ENCODE measurements at regions not wholly inside any gene's neighbourhood (a gene's known extent, or its start where the extent isn't known, plus 50 kb on each side); places are given as distances from the start of the nearest gene placed in this dataset.
"Not testable (repeated sequence)": the region's sequence is repeated elsewhere in the genome, so short reads cannot be mapped to it uniquely, and the experiment has no call there.

DNA sequence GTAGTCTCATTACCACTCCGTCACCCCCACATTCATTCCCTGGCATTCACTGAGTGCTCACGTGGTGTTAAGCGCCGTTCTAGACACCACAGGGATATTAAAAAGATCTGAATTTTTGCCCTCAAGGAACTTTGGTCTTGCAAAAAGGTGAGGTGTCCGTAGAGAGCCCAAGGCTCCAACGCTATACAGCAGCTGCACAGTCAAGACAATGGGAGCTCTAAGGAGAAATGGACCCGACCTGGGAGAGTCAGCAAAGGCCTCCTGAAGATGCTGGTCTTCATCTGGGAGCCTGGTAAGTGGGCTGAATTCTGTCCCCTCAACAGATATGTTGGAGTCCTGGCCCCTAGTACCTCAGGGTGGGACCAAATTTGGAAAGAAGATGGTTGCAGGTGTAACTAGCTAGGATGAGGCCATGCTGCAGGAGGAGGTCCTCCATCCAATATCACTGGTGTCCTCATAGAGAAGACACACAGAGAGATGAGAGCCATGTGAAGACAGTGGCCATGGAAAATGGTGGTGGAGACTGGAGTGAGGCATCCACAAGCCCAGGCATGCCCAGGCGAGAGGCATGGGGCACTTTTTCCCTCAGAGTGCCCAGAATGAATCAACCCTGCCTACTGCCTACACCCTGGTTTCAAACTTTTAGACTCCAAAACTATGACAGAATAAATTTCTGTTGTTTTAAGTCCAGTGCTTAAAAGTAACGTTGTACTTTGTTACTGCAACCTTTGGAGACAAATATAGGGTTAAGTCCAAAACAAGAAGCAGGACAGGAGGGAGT lies 247.3 kb downstream of the TTC32 start:
- no peak for DNase-seq (ENCODE audit: low spot score)

DNA sequence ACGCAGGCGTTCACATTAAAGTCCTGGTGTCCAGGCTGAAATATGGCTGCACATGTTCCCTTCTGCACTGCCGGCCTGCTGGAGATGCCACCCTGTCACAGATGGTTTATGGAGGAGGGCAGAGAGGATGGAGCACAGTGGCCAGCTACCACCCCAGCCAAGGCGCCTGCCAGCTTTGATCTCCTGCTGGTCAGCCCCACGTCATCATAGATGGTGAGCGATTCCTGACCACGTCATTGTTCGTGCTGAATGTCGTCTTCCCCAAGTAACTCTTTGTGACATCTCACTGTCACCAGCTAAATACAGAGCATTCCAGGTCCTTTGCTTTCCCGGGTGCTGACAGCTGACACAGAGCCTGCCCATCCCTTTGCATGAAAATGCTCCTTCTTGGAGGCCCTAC lies 248.3 kb downstream of the TTC32 start:
- no peak for DNase-seq (ENCODE audit: low spot score)

DNA sequence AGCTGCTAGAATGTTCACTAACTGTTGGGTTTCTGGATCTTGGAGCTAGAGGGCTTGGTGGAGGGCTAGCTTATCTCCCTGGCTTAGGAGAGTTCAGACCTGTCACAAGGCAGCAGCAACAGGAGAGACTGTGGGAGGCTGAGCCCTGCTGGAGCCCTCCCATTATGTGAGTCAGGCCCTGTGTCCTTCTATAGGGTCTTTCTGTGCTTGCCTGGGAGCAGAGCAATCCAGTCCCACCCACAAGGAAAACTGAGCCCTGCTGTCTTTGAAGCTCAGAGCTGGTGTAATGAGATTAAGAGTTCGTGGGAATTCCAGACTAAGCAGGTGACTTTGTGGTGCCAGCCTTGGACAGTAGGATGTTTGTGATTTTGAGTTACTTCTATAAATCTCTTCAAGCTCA lies 249.0 kb downstream of the TTC32 start:
- DNase-seq (ENCODE audit: low spot score): no peak

DNA sequence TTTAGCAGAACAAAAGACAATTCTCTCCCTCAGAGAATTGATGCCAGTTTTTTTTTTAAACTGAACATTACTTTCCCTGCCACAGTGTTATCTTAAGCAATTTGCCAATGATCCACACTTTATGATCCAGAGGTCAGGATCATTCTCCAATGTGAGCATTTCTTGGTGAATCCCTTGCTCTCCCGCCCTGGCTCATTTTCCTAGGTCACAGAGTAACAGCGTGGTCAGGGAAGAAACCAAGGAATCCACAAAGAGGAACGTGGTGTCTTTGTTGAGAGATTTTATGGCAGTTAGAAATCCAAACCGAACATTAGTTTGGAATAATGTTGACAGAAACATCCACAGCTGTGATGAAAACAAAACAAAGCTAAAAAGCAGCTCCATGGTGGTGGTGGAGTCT lies 250.3 kb downstream of the TTC32 start:
- DNase-seq (ENCODE audit: low spot score): no peak

DNA sequence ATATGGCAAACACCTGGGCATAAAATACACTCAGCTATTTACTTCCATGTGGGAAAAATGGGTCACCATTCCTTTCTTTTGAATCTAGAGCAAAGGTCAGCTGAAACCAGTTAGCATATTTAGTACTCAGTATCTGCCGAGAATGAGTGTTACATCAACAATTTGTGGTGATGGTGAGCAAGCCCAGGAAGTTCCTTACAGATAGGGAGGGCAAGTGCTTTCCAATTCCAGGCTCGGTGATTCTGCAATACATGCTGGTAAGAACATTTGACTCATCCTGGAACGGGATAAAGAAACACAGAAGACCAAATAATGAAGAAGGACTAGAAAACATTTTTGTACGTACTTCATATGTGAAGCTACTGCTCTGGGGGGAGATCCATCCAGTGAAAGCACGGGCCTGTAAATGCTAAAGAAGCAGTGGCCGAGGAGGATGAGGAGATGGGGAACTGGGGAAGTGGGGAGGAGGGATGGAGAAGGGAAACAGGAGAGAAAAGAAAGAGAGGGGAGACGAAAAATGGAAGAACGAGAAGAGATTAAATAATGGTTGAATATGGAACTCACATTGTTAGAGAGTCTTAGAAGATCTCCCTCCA lies 251.9 kb downstream of the TTC32 start:
- no peak for DNase-seq (ENCODE audit: low spot score)

DNA sequence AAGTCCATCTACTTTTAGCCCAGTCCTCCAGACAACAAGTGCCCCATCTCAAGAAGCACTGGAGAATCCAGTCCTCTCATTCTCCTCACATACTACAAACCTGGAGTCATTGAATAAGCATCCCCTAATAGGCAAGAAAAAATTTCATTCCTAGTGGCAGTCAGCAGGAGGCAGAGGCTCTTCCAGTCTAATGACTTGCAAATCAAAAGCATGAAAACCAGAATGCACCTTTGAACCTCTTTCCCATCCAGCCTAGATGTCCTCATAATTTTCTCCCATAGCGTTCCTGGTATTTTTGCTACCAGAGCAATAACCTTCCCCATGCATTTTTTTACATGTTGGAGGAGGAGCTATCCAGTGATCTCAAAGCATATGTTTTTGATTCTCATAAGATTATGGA lies 252.6 kb downstream of the TTC32 start:
- DNase-seq (ENCODE audit: low spot score): no peak

DNA sequence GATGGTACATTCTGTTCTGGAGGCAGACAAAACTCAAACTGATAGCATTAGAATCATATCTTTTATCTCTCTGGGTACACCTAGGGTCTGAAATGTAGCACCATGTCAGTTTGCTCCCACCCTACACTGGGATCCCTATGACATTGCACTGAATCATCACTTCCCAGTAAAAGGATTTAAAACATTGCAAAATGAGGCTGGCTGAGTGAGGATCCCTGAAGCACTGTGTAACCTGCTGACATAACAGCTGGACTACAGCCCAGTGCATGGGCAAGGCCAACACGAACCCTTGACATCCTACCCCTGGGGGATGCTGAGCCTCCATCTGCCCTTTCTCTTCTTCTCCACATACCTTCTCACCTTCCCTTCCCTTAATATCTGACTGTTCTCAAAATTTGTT lies 253.2 kb downstream of the TTC32 start:
- DNase-seq (ENCODE audit: low spot score): no peak

DNA sequence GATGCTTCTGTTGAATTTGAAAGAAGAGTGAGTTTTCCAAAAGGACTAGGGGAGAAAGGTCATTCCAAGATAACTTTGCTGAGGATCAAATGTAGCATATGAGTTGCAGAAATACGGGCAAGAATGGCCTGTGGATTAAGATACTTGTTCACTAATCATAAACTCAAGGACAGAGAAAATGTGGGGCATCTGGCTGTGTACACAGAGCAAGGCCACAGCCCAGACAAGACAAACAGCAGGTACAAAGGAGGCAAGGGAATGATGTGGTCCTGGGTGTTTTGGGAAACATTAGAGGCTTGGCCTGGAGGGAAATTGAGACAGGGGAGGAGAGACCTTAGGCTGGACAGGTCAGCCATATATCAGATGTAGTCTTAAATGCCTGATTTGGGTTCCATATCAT lies 254.8 kb downstream of the TTC32 start:
- no peak for DNase-seq (ENCODE audit: low spot score)

DNA sequence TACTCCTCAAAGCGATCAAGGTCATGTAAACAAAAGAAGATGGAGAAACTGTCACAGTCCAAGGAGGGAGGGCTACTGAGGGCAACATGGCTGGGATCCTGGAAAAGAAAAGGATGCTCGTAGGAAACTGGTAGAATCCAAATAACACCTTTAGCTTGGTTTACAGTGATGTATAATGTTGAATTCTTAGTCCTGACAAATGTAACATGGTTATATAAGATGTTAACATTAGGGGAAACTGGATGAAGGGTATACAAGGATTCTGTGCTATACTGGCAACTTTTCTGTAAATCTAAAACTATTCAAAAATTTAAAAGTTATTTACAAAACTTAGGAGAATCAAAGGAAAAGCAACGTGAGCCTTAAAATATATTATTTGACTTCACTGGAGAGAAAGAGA lies 257.0 kb downstream of the TTC32 start:
- DNase-seq (ENCODE audit: low spot score): no peak

DNA sequence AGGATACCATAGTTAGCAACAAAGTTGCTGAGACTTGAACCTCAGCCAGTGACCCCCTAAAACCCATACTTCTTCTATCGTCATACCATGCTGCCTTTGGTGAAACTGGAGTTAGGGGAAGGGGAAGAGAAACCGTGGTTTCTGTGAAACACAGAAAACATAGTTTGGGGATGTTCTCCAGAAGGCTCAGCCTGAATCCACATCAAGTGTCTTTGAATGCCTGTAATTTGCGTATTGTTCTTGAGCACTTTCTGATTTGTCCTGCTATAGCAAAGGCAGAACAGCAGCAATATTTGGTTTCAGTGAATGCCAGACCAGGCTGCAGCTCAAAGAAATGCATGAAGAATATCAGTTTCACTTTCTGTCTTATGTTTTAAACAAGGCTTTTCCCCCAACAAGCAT lies 258.7 kb downstream of the TTC32 start:
- DNase-seq (ENCODE audit: low spot score): no peak

DNA sequence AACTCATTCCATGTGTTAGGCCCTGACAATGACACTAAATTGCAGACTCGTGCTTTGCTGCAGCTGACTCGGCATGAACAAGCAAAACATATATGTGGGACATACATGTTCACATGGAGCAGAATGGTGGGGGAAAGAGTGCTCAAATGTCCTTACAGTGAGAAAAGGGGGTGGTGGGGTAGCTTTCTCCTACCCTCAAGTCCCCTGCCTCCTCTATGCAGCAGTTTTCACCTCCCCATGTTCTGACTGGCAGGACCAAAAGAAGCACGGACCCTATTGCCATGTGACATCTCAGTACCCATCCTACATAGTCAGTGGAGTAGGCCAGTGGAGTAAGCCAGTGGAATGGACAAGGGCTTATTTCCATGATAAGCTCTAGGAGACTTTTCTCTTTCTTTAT lies 259.3 kb downstream of the TTC32 start:
- DNase-seq (ENCODE audit: low spot score): no peak

DNA sequence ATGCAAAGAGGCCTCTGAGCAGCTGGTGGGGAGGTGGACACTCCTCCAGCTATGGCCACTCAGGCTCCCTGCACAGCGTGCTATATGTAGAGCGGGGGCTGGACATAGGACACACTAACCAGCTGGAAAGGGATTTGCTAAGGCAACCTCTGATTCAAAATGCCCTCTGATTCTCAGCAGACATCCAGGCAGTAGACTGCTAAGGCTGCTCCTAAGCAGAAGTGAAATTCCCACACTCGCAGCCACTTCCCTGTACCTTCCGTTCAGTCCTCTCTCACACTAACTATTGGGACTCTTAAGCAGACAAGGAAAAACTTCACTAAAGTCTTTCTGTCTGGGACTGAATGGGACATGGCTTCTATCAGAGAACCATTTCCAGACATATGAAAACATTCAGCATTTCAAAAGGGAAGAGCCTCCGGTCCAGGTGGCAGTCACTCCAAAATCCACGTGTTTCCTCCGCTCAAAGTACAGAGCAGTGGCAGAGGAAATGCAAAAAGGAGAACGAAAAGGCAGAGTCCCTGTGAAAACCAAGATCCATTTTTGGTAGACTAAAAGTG lies 265.8 kb downstream of the TTC32 start:
- DNase-seq (ENCODE audit: low spot score): no peak

DNA sequence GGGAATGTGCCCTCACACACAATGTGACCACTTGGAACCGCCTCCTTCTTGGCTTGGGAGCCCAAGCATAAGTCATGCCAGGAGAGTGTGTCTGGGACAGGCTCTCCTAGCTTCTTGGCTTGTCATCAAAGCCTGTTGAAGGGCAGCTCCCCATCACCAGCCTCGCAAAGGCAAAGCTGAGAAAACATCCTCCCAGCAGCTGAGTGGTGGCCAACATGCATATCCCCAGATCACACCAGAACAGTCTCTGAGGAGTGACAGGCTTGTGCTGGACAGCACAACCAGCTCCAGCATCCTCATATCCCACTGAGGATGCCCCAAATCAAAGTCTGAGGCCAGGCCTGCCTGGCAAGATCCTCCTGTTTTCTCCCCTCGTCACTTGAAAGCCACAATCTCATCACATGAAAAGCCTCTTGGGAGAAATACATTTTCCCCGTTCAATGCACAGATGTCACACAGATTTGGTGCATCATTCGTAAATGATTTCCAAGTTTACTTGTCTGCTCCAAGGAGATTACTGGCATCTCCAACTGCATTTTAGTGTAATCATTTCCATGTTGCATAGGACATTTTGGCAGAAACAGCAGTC lies 269.3 kb downstream of the TTC32 start:
- no peak for DNase-seq (ENCODE audit: low spot score)

DNA sequence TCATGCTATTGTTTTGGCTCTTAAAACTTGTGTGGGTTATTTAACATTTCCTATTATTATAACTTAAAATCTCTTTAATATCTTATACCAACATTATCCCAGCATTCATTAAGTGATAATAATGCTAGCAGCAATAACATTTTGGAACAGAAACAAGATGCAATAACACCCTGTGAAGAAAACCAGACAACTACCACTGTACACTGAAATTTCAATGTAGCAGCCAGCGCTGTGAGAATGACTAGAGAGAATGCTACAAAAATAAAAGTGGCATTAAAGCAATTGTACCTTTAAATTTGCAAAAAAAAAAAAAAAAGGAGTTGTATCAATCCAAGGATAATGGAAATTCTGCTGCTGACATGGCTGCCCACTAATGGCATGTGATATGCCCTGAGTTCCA lies 269.9 kb downstream of the TTC32 start:
- DNase-seq (ENCODE audit: low spot score): no peak

DNA sequence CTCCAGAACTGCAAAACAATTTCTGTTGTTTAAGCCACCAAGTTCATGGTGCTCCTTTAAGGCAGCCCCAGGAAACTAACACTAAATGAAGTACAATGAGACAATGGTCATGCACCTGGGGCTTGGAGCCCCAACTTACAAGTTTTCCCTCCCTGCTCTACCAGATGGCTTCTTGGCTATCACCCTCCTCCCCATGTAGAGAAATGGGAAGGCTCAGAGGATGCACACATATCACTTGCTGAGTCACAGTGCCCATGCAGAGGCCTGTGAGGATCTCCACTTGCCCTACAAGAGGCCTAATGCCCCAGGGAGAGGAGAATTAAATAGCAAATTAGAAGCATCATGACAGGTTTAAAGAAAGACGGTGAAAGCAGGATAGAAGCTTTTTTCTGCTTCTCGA lies 270.9 kb downstream of the TTC32 start:
- DNase-seq (ENCODE audit: low spot score): no peak

DNA sequence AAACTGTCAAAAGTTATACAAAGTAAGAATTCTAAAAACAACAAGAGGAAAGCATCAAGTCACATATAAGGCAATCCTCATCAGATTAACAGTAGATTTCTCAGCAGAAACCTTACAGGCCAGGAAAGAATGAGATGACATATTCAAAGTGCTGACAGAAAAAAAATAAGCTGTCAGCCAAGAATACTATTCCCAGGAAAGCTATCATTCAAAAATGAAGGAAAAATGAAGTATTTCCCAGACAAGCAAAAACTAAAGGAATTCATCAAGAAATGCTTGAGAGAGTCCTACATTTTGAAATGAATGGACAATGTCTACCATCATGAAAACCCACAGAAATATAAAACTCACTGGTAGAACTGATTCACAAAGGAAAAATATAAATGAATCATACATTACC lies 268.9 kb upstream of the OSR1 start:
- no peak for DNase-seq (ENCODE audit: low spot score)

DNA sequence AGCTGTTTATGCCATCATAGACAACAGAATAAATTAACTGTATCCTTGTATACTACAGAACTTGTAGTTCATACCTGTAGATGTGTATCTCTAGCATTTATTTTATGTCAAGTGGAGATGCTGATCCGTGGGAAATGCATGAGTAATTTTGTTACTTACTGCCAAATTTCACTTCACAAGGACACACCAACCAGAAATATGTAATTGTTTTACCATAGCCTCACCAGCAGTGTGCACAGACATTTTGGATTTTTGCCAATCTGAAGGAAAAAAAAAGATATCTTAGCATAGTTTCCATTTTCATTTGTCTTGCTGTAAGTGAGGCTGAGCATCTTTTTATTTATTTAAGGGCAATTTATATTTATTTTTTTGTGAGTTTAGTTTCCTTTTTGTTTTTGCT lies 265.1 kb upstream of the OSR1 start:
- DNase-seq (ENCODE audit: low spot score): no peak

DNA sequence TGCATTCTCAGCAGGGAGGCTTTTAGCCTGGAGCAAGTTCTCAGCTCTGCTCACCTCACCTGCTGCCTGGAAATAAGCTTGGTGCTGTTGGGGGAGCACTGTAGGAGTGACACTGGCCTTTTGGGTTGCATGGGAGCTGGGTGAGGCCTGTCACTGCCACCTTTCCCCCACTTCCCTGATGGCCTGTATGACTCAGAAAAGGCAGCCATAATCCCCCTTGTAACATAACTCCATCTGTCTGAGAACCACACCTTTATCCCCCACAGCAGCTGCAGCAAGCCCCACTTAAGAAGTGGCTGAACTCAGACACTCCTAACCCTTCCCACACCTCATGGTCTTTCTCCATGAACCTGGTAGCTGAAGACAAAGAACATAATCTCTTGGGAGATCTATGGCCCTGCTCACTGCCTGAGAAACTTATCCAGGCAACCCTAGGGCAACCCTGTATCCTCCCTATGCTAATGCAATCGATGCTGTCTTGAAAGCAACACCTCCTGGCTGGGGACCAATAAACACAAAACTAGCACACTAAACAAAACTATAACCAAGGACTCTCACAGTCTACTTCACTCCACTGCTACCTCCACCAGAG lies 258.9 kb upstream of the OSR1 start:
- no peak for DNase-seq (ENCODE audit: low spot score)

DNA sequence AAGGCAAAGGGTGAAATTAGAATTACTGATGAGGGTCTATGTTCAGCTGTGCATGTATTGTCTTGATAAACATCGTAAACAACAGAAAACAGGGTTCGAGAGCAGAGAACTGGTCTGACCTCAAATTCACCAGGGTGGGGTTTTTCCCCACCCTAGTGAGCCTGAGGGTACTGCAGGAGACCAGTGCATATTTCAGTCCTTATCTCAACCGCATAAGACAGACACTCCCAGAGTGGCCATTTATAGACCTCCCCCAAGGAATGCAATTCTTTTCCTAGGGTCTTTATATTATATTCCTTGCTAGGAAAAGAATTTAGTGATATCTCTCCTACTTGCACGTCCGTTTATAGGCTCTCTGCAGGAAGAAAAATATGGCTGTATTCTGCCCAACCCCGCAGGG lies 257.0 kb upstream of the OSR1 start:
- not testable (repeated sequence) for DNase-seq (ENCODE audit: low spot score)

DNA sequence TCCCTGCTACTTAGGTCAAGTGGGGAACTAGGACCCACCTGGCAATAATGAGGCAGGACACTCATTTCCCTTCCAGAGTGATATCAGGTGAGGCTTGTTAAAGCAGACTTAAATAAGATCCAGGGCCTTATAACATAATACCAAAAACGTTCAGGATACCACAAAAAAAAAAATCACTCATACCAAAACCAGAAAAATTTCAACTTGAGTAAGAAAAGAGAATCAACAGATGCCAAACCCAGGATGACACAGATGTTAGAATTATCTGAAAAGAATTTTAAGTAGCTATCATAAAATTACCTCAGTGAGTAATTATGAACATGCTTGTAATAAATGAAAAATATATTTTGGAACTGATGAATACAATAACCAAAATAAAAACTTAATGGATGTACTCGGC lies 255.6 kb upstream of the OSR1 start:
- no peak for DNase-seq (ENCODE audit: low spot score)

DNA sequence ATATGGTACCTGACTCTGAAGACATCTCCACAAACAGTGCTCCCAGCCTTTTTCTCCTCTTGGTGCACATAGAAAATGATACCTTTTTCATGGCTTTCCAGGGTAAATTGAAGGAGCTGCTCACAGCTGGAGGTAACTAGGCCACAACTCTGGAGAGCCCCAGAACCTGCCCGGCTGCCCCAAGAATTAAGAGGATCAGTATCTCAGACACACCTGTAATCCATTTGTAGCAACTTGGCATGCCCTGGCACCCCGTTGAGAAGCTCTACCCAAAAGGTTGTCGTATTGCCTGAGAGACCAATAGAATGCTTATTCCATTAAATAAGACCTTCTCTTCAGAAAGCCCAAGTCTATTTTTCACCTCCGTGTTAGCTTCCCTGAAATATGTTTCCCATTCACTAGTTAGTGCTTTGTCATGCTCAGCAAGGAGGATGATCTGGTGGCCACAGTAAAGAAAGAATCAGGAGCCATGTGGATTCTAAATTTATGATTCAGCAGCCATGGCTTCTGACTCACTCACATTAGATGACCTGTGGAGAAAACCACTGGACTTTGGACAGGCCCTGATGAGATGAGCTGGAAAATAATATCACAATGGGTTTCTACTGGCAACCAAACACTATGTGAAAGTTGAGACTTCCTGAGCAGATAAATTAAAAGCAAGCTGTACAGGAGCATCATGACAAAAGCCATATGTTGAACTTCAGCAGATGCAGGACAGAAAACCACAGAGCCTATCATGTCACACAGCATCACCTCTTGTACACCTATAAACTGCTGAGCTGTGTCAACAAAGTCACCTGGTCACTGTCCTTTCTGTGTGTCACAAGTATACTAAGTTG lies 253.3 kb upstream of the OSR1 start:
- no peak for DNase-seq (ENCODE audit: low spot score)

DNA sequence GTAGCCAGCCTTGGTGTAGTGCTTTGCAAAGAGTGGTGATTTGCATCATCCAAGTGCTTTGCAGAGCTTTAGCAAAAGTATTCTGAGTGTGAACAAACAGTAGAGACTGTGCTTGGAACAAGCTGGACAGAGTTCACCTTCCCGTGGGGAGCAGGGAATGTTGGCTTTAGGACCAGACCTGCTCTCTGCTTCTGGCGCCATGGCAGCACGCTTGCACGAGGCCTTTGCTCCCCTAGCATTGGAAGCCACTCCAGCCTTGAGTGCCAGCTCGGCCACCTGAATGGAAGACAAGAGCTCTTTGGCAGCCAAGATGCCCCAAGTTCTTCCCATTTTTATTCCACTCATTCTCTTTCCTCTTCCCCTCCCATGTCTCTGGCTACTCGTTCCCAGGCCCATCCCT lies 250.8 kb upstream of the OSR1 start:
- no peak for DNase-seq (ENCODE audit: low spot score)
